ENCODE measurements at regions not wholly inside any gene's neighbourhood (a gene's known extent, or its start where the extent isn't known, plus 50 kb on each side); places are given as distances from the start of the nearest gene placed in this dataset.

DNA sequence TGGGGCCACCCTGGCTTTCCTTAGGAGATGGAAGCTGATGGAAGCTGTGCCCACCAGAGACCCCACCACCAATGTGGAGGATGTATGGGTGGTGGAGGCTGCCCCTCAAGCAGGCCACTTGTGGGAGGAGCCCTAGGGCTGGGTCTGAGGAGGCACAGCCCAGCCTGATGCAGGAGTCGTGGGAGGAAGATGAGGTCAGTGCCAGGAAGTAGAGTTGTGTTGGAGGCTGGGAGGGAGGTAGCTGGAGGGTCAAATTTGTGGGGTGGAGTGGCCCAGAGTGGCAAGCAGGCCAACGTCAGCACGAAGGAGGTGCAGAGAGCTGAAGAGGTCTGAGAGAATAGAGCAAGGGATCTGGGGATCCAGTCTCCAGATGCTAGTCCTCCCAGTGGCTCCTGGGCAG, 119.0 kb upstream of the USP24 start:
- TF ChIP-seq, protein P1, sequence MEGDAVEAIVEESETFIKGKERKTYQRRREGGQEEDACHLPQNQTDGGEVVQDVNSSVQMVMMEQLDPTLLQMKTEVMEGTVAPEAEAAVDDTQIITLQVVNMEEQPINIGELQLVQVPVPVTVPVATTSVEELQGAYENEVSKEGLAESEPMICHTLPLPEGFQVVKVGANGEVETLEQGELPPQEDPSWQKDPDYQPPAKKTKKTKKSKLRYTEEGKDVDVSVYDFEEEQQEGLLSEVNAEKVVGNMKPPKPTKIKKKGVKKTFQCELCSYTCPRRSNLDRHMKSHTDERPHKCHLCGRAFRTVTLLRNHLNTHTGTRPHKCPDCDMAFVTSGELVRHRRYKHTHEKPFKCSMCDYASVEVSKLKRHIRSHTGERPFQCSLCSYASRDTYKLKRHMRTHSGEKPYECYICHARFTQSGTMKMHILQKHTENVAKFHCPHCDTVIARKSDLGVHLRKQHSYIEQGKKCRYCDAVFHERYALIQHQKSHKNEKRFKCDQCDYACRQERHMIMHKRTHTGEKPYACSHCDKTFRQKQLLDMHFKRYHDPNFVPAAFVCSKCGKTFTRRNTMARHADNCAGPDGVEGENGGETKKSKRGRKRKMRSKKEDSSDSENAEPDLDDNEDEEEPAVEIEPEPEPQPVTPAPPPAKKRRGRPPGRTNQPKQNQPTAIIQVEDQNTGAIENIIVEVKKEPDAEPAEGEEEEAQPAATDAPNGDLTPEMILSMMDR (IDR thresholded peaks at IDR 0.05; ENCODE audit: low read length): no peak
- no peak for TF ChIP-seq EZH2 (IDR thresholded peaks at IDR 0.05; ENCODE audit: borderline replicate concordance, low read length)
